H4 (cell line): ENCODE measurements at regions not wholly inside any gene's neighbourhood (a gene's known extent, or its start where the extent isn't known, plus 50 kb on each side); places are given as distances from the start of the nearest gene placed in this dataset.
"Not testable (repeated sequence)": the region's sequence is repeated elsewhere in the genome, so short reads cannot be mapped to it uniquely, and the experiment has no call there.

Source experiments
- DNase-seq: peaks from one replicate; pipeline ENCODE4 v3.0.0-alpha.2; 2015; ENCODE audit warnings: low spot score

- DNase-seq = no peak
Measured at GRCh38 chrX:124699876-124700275, 353.5 kb downstream of the SH2D1A start.

- no peak for DNase-seq
Measured at GRCh38 chrX:124717537-124717936, 371.2 kb downstream of the SH2D1A start.

GRCh38 chrX:124719060-124719459 lies 372.7 kb downstream of the SH2D1A start:
- no peak for DNase-seq

- DNase-seq = no peak
Measured at GRCh38 chrX:124720532-124720931, 374.2 kb downstream of the SH2D1A start.

- DNase-seq = no peak
Measured at GRCh38 chrX:124725502-124725901, 379.1 kb downstream of the SH2D1A start.

GRCh38 chrX:124726292-124726691 lies 379.9 kb downstream of the SH2D1A start:
- no peak for DNase-seq

- DNase-seq = no peak
Measured at GRCh38 chrX:124726881-124727280, 380.5 kb downstream of the SH2D1A start.

GRCh38 chrX:124736553-124737270 lies 390.3 kb downstream of the SH2D1A start:
- DNase-seq = no peak

- DNase-seq = no peak
Measured at GRCh38 chrX:124737771-124738170, 391.4 kb downstream of the SH2D1A start.

GRCh38 chrX:124747295-124747694 lies 400.9 kb downstream of the SH2D1A start:
- no peak for DNase-seq

- no peak for DNase-seq
Measured at GRCh38 chrX:124764354-124764753, 418.0 kb downstream of the SH2D1A start.

GRCh38 chrX:124769166-124769565 lies 422.8 kb downstream of the SH2D1A start:
- no peak for DNase-seq

GRCh38 chrX:124771292-124771691 lies 424.9 kb downstream of the SH2D1A start:
- no peak for DNase-seq

- DNase-seq = not testable (repeated sequence)
Measured at GRCh38 chrX:124788253-124788652, 441.9 kb downstream of the SH2D1A start.

- DNase-seq = not testable (repeated sequence)
Measured at GRCh38 chrX:124789874-124790273, 443.5 kb downstream of the SH2D1A start.

- no peak for DNase-seq
Measured at GRCh38 chrX:124791492-124792095, 445.2 kb downstream of the SH2D1A start.

- no peak for DNase-seq
Measured at GRCh38 chrX:124796989-124797388, 450.6 kb downstream of the SH2D1A start.

GRCh38 chrX:124804962-124805361 lies 458.6 kb downstream of the SH2D1A start:
- no peak for DNase-seq

GRCh38 chrX:124805486-124805885 lies 459.1 kb downstream of the SH2D1A start:
- no peak for DNase-seq

- no peak for DNase-seq
Measured at GRCh38 chrX:124814106-124814505, 467.7 kb downstream of the SH2D1A start.

GRCh38 chrX:124818033-124818432 lies 471.7 kb downstream of the SH2D1A start:
- DNase-seq = no peak

GRCh38 chrX:124818764-124819163 lies 472.4 kb downstream of the SH2D1A start:
- DNase-seq = no peak

GRCh38 chrX:124820738-124821137 lies 474.4 kb downstream of the SH2D1A start:
- DNase-seq = no peak
